Ovary (tissue), 3 donors: ENCODE measurements at regions not wholly inside any gene's neighbourhood (a gene's known extent, or its start where the extent isn't known, plus 50 kb on each side); places are given as distances from the start of the nearest gene placed in this dataset.

ENCODE experiments used
- POLR2A ChIP-seq: fragments of 450-650 bp; IDR thresholded peaks from one replicate; pipeline ENCODE4 v1.6.1; 2017; ENCODE audit warnings: antibody characterized with exemption, mild to moderate bottlenecking, moderate library complexity
- TF ChIP-seq, protein P1 (sequence below), 3 donors: fragments of 450-650 bp in 2 of 3; fragments of 200-600 bp in 1 of 3; IDR thresholded peaks; one replicate each; pipeline versions ENCODE4 v1.5.1 to v1.8.0; 2016 to 2022; ENCODE audit warnings: antibody characterized with exemption in 3 of 3, mild to moderate bottlenecking in 1 of 3
- donor health status: DM: no; HTN: no; CAD: no.

DNA sequence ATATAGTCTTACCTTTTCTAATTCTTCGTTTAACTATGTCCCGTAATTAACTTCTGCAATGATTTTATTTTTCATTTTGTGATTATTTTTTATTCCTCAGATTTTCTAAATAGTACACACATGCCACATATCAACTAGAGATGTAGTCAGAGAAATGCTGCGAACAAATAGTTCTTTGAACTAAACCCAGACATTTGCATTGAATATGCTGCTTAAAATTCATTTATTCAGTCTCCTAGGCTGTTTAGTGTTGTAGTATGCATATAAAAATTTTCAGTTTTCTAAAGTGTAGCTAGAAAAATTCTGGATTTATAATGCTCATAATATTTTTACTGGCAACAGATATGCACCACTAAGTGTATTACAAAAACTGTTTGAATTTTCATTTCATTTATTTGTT lies 68.9 kb upstream of the SLC38A11 start:
- TF ChIP-seq, protein P1, sequence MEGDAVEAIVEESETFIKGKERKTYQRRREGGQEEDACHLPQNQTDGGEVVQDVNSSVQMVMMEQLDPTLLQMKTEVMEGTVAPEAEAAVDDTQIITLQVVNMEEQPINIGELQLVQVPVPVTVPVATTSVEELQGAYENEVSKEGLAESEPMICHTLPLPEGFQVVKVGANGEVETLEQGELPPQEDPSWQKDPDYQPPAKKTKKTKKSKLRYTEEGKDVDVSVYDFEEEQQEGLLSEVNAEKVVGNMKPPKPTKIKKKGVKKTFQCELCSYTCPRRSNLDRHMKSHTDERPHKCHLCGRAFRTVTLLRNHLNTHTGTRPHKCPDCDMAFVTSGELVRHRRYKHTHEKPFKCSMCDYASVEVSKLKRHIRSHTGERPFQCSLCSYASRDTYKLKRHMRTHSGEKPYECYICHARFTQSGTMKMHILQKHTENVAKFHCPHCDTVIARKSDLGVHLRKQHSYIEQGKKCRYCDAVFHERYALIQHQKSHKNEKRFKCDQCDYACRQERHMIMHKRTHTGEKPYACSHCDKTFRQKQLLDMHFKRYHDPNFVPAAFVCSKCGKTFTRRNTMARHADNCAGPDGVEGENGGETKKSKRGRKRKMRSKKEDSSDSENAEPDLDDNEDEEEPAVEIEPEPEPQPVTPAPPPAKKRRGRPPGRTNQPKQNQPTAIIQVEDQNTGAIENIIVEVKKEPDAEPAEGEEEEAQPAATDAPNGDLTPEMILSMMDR (IDR thresholded peaks at IDR 0.05): no peak
- TF ChIP-seq POLR2A: no peak
